CD4-positive, CD25-positive, alpha-beta regulatory T cell (primary cell): ENCODE measurements at regions not wholly inside any gene's neighbourhood (a gene's known extent, or its start where the extent isn't known, plus 50 kb on each side); places are given as distances from the start of the nearest gene placed in this dataset.

Source experiments
- ATAC-seq, 2 donors: fragments of 150-1000 bp; cut with Tn5 transposase; one replicate each; pipeline ENCODE4 v1.10.0; 2021; ENCODE audit warnings: low read depth in 2 of 2, moderate number of reproducible peaks in 2 of 2, moderate library complexity in 1 of 2
- DNase-seq, 3 donors: peaks; one replicate each; pipeline versions ENCODE4 v3.0.0 to v3.0.0-alpha.2; 2012 to 2022; ENCODE audit warnings: mixed read lengths in 1 of 3
- H3K27ac ChIP-seq: one replicate; pipeline ENCODE4 v1.7.0; 2013; ENCODE audit warnings: mild to moderate bottlenecking, low read length; ENCODE audit not compliant: insufficient read depth, poor library complexity, severe bottlenecking
- H3K27me3 ChIP-seq: one replicate; pipeline ENCODE4 v1.7.0; 2013; ENCODE audit warnings: low read length; ENCODE audit not compliant: control insufficient read depth, insufficient read depth
- H3K36me3 ChIP-seq: one replicate; pipeline ENCODE4 v1.7.0; 2013; ENCODE audit warnings: mild to moderate bottlenecking, low read length, moderate library complexity; ENCODE audit not compliant: control insufficient read depth, insufficient read depth
- H3K4me1 ChIP-seq: 2 replicates; pipeline ENCODE4 v1.7.0; 2013; ENCODE audit warnings: mild to moderate bottlenecking, low read length; ENCODE audit not compliant: insufficient read depth, control insufficient read depth, poor library complexity, severe bottlenecking
- H3K4me3 ChIP-seq: one replicate; pipeline ENCODE4 v1.7.0; 2013; ENCODE audit warnings: low read depth, mild to moderate bottlenecking, low read length, moderate library complexity
- H3K9me3 ChIP-seq, 2 experiments: 1 replicate in 1 of 2; 2 replicates in 1 of 2; pipeline ENCODE4 v1.7.0; 2013; ENCODE audit warnings: low read length in 2 of 2, mild to moderate bottlenecking in 1 of 2, moderate library complexity in 1 of 2; ENCODE audit not compliant: control insufficient read depth in 2 of 2
- H3K27ac Mint-ChIP-seq, 3 donors: one replicate each; pipeline ENCODE4 v1.8.0; 2020 to 2022; ENCODE audit warnings: mild to moderate bottlenecking in 3 of 3, mixed read lengths in 3 of 3, moderate library complexity in 2 of 3
- H3K27me3 Mint-ChIP-seq: one replicate; pipeline ENCODE4 v1.8.0; 2022; ENCODE audit warnings: mild to moderate bottlenecking, mixed read lengths
- H3K36me3 Mint-ChIP-seq: one replicate; pipeline ENCODE4 v1.8.0; 2020; ENCODE audit warnings: mixed read lengths
- H3K4me1 Mint-ChIP-seq, 4 donors: one replicate each; pipeline ENCODE4 v1.8.0; 2020 to 2022; ENCODE audit warnings: mixed read lengths in 4 of 4, mild to moderate bottlenecking in 1 of 4
- H3K4me3 Mint-ChIP-seq, 4 donors: one replicate each; pipeline ENCODE4 v1.8.0; 2020 to 2022; ENCODE audit warnings: mild to moderate bottlenecking in 4 of 4, mixed read lengths in 4 of 4, moderate library complexity in 3 of 4
- H3K9me3 Mint-ChIP-seq, 7 donors: one replicate each; pipeline ENCODE4 v1.8.0; 2020 to 2022; ENCODE audit warnings: mixed read lengths in 7 of 7, mild to moderate bottlenecking in 3 of 7, moderate library complexity in 2 of 7

DNA sequence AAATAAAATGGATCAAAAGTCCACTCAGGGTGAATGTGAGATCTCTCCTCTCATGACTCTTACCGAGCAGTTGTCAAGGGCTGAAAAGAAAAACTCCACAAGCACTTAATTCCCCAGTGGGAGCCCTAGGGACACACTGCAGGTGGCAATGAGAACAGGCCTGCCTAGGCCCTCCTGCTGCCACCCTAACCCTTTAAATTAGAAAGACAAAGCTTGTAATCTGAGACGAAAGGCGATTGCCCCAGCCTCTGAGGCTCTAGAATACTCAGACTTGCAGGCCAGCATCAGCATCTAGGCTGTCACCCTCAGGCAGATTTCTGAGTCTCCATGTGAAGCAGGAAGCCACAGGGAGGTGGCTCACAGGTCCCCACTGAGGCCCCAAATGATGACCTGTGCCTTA is 457.0 kb upstream of the MYT1L start:
- Mint-ChIP-seq H3K27me3 (no peaks in the 10 kb centered on the region), H3K9me3 (peaks cover 0 to 5% (median 1%) of the 10 kb centered on the region in 7 donors), H3K27ac (no peak overlapping the region), H3K36me3 (no peaks in the 10 kb centered on the region), H3K4me3 (no peak overlapping the region), H3K4me1 (no peaks in the 10 kb centered on the region)
- no peaks in the 10 kb centered on the region for H3K27me3 ChIP-seq
- H3K4me1 ChIP-seq: no peaks in the 10 kb centered on the region
- H3K36me3 ChIP-seq: no peaks in the 10 kb centered on the region
- ATAC-seq (no peak), DNase-seq (no peak)
- H3K27ac ChIP-seq: no peak overlapping the region
- H3K9me3 ChIP-seq: no peaks in the 10 kb centered on the region
- H3K4me3 ChIP-seq: no peak overlapping the region

DNA sequence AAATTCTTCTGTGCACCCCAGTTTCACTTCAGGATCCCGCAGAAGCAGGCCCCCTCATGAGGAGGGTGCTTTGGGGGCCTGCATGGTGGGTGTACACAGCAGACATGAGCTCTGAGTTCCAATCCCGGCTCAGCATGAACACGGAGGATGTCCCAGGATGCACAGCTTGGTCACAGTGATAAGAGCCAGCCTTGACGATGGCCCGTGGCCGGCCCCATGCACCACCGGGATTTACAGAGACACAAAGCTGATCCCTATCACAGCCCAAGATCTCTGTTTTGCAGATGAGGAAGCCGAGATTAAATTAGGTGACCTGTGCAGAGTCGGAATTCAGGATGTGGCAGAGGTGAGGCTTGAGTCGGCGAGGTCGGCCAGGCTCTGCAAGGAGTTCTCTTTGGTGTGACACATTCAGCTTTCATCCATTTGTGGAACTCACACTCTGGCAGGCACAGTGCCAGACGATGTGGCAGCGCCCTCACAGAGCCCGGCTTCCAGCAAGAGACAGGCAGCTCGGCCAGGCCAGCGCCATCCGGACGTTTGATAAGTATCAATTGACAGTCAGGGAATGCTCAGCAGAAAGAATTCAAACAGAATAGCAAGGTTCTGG is 456.3 kb upstream of the MYT1L start:
- Histone ChIP-seq H3K27ac (no peak overlapping the region), H3K27me3 (no peaks in the 10 kb centered on the region), H3K9me3 (no peaks in the 10 kb centered on the region), H3K4me3 (no peak overlapping the region), H3K36me3 (no peaks in the 10 kb centered on the region), H3K4me1 (no peaks in the 10 kb centered on the region)
- H3K4me1 Mint-ChIP-seq: no peaks in the 10 kb centered on the region
- H3K36me3 Mint-ChIP-seq: no peaks in the 10 kb centered on the region
- no peak overlapping the region for H3K4me3 Mint-ChIP-seq
- ATAC-seq: no peak
- H3K27ac Mint-ChIP-seq: no peak overlapping the region
- no peak for DNase-seq
- H3K27me3 Mint-ChIP-seq: no peaks in the 10 kb centered on the region
- H3K9me3 Mint-ChIP-seq: peaks cover 0 to 7% (median 1%) of the 10 kb centered on the region in 7 donors

DNA sequence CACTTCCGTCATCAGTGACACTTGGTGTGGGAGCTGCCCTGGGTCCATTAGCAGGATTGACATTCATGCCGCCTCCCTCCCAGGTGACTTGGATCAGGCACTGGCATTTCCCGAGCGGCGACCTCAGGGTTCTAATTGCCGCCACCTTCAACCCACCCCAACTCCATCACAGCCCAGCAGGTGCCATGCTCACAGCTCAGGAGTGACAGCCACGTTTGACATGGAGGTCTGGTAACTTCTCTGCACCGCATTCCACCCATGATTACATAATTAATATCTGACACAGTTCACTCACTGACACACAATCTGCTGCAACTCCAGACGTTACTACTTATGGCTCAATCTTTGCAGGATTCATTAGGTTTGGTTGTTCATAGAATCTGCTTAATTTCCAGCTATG is 450.9 kb upstream of the MYT1L start:
- Mint-ChIP-seq H3K9me3 (peaks cover 0 to 23% (median 7%) of the 10 kb centered on the region in 7 donors), H3K27me3 (no peaks in the 10 kb centered on the region), H3K4me3 (no peak overlapping the region), H3K27ac (no peak overlapping the region), H3K4me1 (no peaks in the 10 kb centered on the region), H3K36me3 (no peaks in the 10 kb centered on the region)
- Histone ChIP-seq H3K9me3 (peaks cover 0 to 5% of the 10 kb centered on the region in 2 experiments), H3K4me3 (no peak overlapping the region), H3K36me3 (no peaks in the 10 kb centered on the region), H3K4me1 (no peaks in the 10 kb centered on the region), H3K27ac (no peak overlapping the region), H3K27me3 (no peaks in the 10 kb centered on the region)
- DNase-seq (no peak), ATAC-seq (no peak)

DNA sequence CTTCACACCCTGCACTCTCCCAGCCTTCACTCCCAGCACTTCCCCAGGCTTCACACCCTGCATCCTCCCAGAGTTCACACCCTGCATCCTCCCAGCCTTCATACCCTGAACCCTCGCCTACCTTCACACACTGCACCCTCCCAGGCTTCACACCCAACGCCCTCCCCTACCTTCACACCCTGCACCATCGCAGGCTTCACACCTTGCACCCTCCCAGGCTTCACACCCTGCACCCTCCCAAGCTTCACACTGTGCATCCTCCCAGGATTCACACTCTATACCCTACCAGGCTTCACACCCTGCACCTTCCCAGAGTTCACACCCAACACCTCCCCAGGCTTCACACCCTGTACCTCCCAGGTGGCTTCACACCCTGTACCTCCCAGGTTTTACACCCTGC is 448.7 kb upstream of the MYT1L start:
- Mint-ChIP-seq H3K4me1 (no peaks in the 10 kb centered on the region), H3K9me3 (peaks cover 0 to 23% (median 7%) of the 10 kb centered on the region in 7 donors), H3K27ac (no peak overlapping the region), H3K36me3 (no peaks in the 10 kb centered on the region), H3K27me3 (no peaks in the 10 kb centered on the region), H3K4me3 (peak overlapping the region in 1 of 4 donors; percentile 17)
- DNase-seq: no peak
- Histone ChIP-seq H3K27me3 (no peaks in the 10 kb centered on the region), H3K36me3 (no peaks in the 10 kb centered on the region), H3K4me3 (no peak overlapping the region), H3K27ac (no peak overlapping the region), H3K9me3 (peaks cover 0 to 5% of the 10 kb centered on the region in 2 experiments), H3K4me1 (no peaks in the 10 kb centered on the region)
- no peak for ATAC-seq

DNA sequence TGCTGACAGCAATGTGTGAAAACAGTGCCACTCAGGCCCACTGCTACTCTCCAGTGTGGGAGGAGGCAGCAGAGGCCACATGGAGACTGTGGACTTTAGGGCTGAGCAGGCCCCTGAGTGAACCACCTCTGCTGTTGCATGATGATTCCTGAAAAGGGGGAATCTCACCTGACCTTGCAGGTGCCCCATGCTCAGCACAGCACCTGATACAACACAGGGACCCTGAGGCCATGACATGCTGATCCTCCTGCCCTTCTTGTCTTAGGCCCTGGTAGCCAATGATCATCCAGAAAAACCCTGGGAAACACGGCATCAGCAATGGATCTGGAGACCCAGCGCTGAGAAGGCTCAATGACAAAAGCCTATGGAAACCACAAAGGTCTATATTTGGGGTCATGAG is 446.8 kb upstream of the MYT1L start:
- no peak overlapping the region for H3K27ac ChIP-seq
- Mint-ChIP-seq H3K9me3 (peaks cover 0 to 22% (median 7%) of the 10 kb centered on the region in 7 donors), H3K27ac (no peak overlapping the region), H3K4me1 (no peaks in the 10 kb centered on the region), H3K4me3 (no peak overlapping the region), H3K36me3 (no peaks in the 10 kb centered on the region), H3K27me3 (no peaks in the 10 kb centered on the region)
- ATAC-seq: no peak
- H3K4me3 ChIP-seq: no peak overlapping the region
- H3K4me1 ChIP-seq: no peaks in the 10 kb centered on the region
- no peak for DNase-seq
- H3K36me3 ChIP-seq: no peaks in the 10 kb centered on the region
- H3K27me3 ChIP-seq: no peaks in the 10 kb centered on the region
- peaks cover 0 to 5% of the 10 kb centered on the region in 2 experiments for H3K9me3 ChIP-seq

DNA sequence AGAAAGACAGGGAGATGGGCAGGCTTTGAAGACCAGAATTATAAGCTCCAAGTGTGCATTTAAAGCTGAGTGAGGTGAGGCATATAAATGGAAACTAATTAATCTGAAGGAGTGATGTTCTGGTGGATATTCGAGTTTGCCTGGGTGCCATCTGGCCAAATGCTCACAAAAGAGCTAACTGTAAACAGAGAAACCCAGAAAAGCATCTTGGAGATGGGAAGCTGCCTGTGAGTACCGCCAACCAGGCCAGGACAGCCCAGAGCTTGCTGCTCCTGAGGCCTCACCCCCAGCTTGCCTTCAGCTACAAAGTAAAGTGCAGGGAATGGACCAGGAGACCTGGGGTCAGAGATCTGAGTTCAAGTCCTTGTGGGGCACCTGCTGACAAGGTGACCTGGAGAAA is 446.1 kb upstream of the MYT1L start:
- Mint-ChIP-seq H3K36me3 (no peaks in the 10 kb centered on the region), H3K27me3 (no peaks in the 10 kb centered on the region), H3K9me3 (peaks cover 0 to 16% (median 7%) of the 10 kb centered on the region in 7 donors), H3K4me1 (no peaks in the 10 kb centered on the region), H3K27ac (no peak overlapping the region), H3K4me3 (no peak overlapping the region)
- Histone ChIP-seq H3K36me3 (no peaks in the 10 kb centered on the region), H3K27me3 (no peaks in the 10 kb centered on the region), H3K4me3 (no peak overlapping the region), H3K4me1 (no peaks in the 10 kb centered on the region), H3K9me3 (peaks cover 0 to 5% of the 10 kb centered on the region in 2 experiments), H3K27ac (no peak overlapping the region)
- no peak for ATAC-seq
- no peak for DNase-seq

DNA sequence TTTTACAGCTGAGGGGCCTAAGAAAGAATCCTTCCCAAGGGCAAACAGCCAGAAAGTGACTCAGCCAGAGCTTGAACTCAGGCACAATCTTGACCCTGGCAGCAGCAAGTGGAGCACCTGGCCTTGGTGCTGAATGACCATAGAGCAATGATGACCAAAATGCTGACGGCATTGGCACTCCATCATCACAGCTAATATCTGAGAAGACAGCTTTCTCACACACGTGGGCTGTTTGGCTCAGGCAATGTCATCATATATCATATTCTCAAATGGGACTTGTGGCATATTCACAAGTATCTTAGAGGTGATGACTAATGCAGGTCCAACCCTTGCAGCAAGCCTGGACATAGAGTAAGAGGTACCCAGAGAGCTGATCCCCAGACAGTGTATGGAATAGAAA is 443.9 kb upstream of the MYT1L start:
- peaks cover 0 to 3% of the 10 kb centered on the region in 2 experiments for H3K9me3 ChIP-seq
- no peaks in the 10 kb centered on the region for H3K4me1 ChIP-seq
- no peak overlapping the region for H3K4me3 ChIP-seq
- Mint-ChIP-seq H3K4me3 (no peak overlapping the region), H3K27me3 (no peaks in the 10 kb centered on the region), H3K27ac (no peak overlapping the region), H3K9me3 (peaks cover 0 to 10% (median 3%) of the 10 kb centered on the region in 7 donors), H3K36me3 (no peaks in the 10 kb centered on the region), H3K4me1 (no peaks in the 10 kb centered on the region)
- no peaks in the 10 kb centered on the region for H3K27me3 ChIP-seq
- H3K36me3 ChIP-seq: no peaks in the 10 kb centered on the region
- no peak for DNase-seq
- no peak for ATAC-seq
- no peak overlapping the region for H3K27ac ChIP-seq

DNA sequence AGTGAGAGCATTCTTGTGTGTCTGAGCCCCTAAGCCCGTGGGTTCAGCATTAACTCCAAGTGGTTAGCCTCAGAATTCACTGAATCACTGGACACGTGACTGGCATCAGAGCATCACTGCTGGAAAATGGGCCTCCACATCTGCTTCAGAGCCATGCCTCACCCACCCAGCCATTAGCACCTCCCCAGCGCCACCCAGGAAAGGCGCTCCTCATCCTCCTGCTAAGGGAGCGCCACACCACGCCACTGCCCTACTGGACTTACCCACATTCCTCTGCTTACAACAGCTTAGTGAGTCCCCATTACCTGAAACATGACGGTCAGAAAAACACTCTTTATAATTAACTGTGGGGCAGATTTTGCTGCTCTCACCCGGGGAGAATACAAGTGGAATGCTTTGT is 442.6 kb upstream of the MYT1L start:
- H3K27ac ChIP-seq: no peak overlapping the region
- H3K27ac Mint-ChIP-seq: no peak overlapping the region
- no peaks in the 10 kb centered on the region for H3K4me1 ChIP-seq
- H3K4me3 Mint-ChIP-seq: no peak overlapping the region
- DNase-seq (no peak), ATAC-seq (no peak)
- H3K27me3 ChIP-seq: no peaks in the 10 kb centered on the region
- H3K36me3 Mint-ChIP-seq: no peaks in the 10 kb centered on the region
- H3K27me3 Mint-ChIP-seq: no peaks in the 10 kb centered on the region
- no peaks in the 10 kb centered on the region for H3K36me3 ChIP-seq
- H3K4me1 Mint-ChIP-seq: no peaks in the 10 kb centered on the region
- H3K9me3 Mint-ChIP-seq: peaks cover 0 to 7% (median 0%) of the 10 kb centered on the region in 7 donors
- no peaks in the 10 kb centered on the region for H3K9me3 ChIP-seq
- H3K4me3 ChIP-seq: no peak overlapping the region
